ENCODE measurements at regions not wholly inside any gene's neighbourhood (a gene's known extent, or its start where the extent isn't known, plus 50 kb on each side); places are given as distances from the start of the nearest gene placed in this dataset.

DNA sequence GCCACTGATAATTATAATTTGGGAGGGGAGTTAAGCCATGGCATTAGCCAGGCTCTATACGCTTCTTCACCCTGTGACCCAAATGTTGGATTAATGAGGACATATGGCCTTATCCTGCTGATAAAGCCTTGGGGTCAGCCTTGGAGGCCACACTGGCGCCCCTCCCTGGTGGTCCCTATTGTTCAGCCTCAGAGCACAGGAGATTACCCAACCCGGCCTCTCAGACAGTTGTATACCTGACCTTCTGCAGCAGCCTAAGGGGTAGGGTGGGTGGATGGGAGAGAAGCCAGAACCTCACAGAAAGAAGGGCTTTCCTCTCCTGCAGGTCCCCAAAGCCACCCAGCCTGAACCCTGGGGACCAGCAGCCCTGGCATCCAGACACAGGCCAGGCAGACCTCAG is 76.8 kb downstream of the LINC00237 start:
- TF ChIP-seq POLR2A (IDR thresholded peaks at IDR 0.05): no peak
- TF ChIP-seq CTCF (IDR thresholded peaks at IDR 0.05): no peak
